Adrenal gland (tissue), 9 donors: ENCODE measurements at regions not wholly inside any gene's neighbourhood (a gene's known extent, or its start where the extent isn't known, plus 50 kb on each side); places are given as distances from the start of the nearest gene placed in this dataset.

Experiments used
- DNase-seq, 7 donors: peaks; one replicate each; pipeline ENCODE4 v3.0.0-alpha.2; 2019 to 2020
- H3K27ac ChIP-seq, 5 donors: fragments of 200-600 bp; sonication (generic) in 4 of 5; 1 replicate in 3 of 5; 2 replicates in 2 of 5; pipeline versions ENCODE4 v1.5.1 to v1.8.0; 2016 to 2020; ENCODE audit warnings: mild to moderate bottlenecking in 1 of 5
- H3K27me3 ChIP-seq: fragments of 200-600 bp; 2 replicates; pipeline ENCODE4 v1.8.0; 2021
- H3K36me3 ChIP-seq, 2 donors: fragments of 200-600 bp; replicated peaks in 1 of 2; 1 replicate in 1 of 2; 2 replicates in 1 of 2; pipeline versions ENCODE4 v1.5.1 to v1.8.0; 2018 to 2022
- H3K4me1 ChIP-seq, 2 donors: fragments of 200-600 bp; replicated peaks in 1 of 2; 1 replicate in 1 of 2; 2 replicates in 1 of 2; pipeline versions ENCODE4 v1.5.1 to v1.8.0; 2018 to 2021
- H3K4me3 ChIP-seq, 4 donors: fragments of 200-600 bp; sonication (generic) in 3 of 4; one replicate each; pipeline ENCODE4 v1.5.1; 2016 to 2018
- H3K9me3 ChIP-seq, 3 donors: fragments of 200-600 bp; sonication (generic) in 1 of 3; replicated peaks in 1 of 3; 1 replicate in 2 of 3; 2 replicates in 1 of 3; pipeline versions ENCODE4 v1.5.1 to v1.8.0; 2016 to 2021
- CTCF ChIP-seq, 6 experiments: fragments of 450-650 bp in 4 of 6; fragments of 200-600 bp in 2 of 6; sonication (generic) in 1 of 6; IDR thresholded peaks; 1 replicate in 5 of 6; 2 replicates in 1 of 6; pipeline versions ENCODE4 v1.5.1 to v1.8.0; 2016 to 2021; ENCODE audit warnings: antibody characterized with exemption in 6 of 6, mild to moderate bottlenecking in 2 of 6, moderate library complexity in 1 of 6
- POLR2A ChIP-seq, 2 donors: fragments of 450-650 bp; IDR thresholded peaks; one replicate each; pipeline ENCODE4 v1.6.1; 2017; ENCODE audit warnings: antibody characterized with exemption in 2 of 2, mild to moderate bottlenecking in 2 of 2, moderate library complexity in 1 of 2
- WGBS, 4 donors: extraction: QIAGEN DNeasy Blood & Tissue Kit in 2 of 4; methylation state at CpG; one replicate each; pipeline versions ENCODE4 v1.1.5 to v1.1.7; 2013 to 2017; 5-methylcytosine and 5-hydroxymethylcytosine counted together
- intact Hi-C, 2 donors: fragments of 100-400 bp; cut with DNase I; formaldehyde crosslinking; loops; one replicate each; pipeline versions ENCODE4 v1.14.1 to v1.15.0; 2022 to 2023
- donor health status: healthy with polysubstance abuse.
- donor health status: Bipolar disorder and iron deficiency.
- donor health status: DM: yes; HTN: yes; CAD: no.
- donor health status: DM: no; HTN: no; CAD: no.
- donor health status: DM: no; HTN: no; CAD: no.

GRCh38 chr1:157227700-157228099 lies 89.5 kb upstream of the ETV3 start:
- H3K36me3 ChIP-seq: no peaks in the 10 kb centered on the region
- intact Hi-C loops: no loop called here
- no peaks in the 10 kb centered on the region for H3K4me1 ChIP-seq
- H3K9me3 ChIP-seq: no peaks in the 10 kb centered on the region
- no peak overlapping the region for H3K4me3 ChIP-seq
- no peak for DNase-seq
- H3K27ac ChIP-seq: no peak overlapping the region
- TF ChIP-seq POLR2A (IDR thresholded peaks at IDR 0.05) (no peak), CTCF (IDR thresholded peaks at IDR 0.05) (no peak)
- no peaks in the 10 kb centered on the region for H3K27me3 ChIP-seq
- 54 to 67% (median 65%) methylated on average over 5 of the region's 5 CpGs for WGBS, 4 donors

GRCh38 chr1:157226739-157227138 lies 88.5 kb upstream of the ETV3 start:
- H3K36me3 ChIP-seq: no peaks in the 10 kb centered on the region
- no peak overlapping the region for H3K4me3 ChIP-seq
- TF ChIP-seq CTCF (IDR thresholded peaks at IDR 0.05) (no peak), POLR2A (IDR thresholded peaks at IDR 0.05) (no peak)
- 70 to 86% (median 73%) methylated on average over 4 of the region's 4 CpGs for WGBS, 4 donors
- intact Hi-C loops: no loop called here
- no peak for DNase-seq
- no peaks in the 10 kb centered on the region for H3K9me3 ChIP-seq
- H3K27ac ChIP-seq: no peak overlapping the region
- H3K27me3 ChIP-seq: no peaks in the 10 kb centered on the region
- no peaks in the 10 kb centered on the region for H3K4me1 ChIP-seq

GRCh38 chr1:157219600-157219999 lies 81.4 kb upstream of the ETV3 start:
- 30 to 57% (median 34%) methylated on average over 2 of the region's 2 CpGs for WGBS, 4 donors
- intact Hi-C loops: no loop called here
- Histone ChIP-seq H3K27me3 (no peaks in the 10 kb centered on the region), H3K4me3 (no peak overlapping the region), H3K36me3 (no peaks in the 10 kb centered on the region), H3K9me3 (no peaks in the 10 kb centered on the region), H3K27ac (no peak overlapping the region), H3K4me1 (no peaks in the 10 kb centered on the region)
- DNase-seq: no peak
- no peak for TF ChIP-seq CTCF (IDR thresholded peaks at IDR 0.05)
- TF ChIP-seq POLR2A (IDR thresholded peaks at IDR 0.05): no peak

GRCh38 chr1:157219182-157219581 lies 81.0 kb upstream of the ETV3 start:
- 66 to 87% (median 75%) methylated on average over 3 to 4 of the region's 4 CpGs for WGBS, 4 donors
- no peaks in the 10 kb centered on the region for H3K9me3 ChIP-seq
- TF ChIP-seq CTCF (IDR thresholded peaks at IDR 0.05) (no peak), POLR2A (IDR thresholded peaks at IDR 0.05) (no peak)
- H3K4me3 ChIP-seq: no peak overlapping the region
- intact Hi-C loops: no loop called here
- H3K36me3 ChIP-seq: no peaks in the 10 kb centered on the region
- H3K27me3 ChIP-seq: no peaks in the 10 kb centered on the region
- no peak overlapping the region for H3K27ac ChIP-seq
- H3K4me1 ChIP-seq: no peaks in the 10 kb centered on the region
- DNase-seq: no peak
